ENCODE measurements at regions not wholly inside any gene's neighbourhood (a gene's known extent, or its start where the extent isn't known, plus 50 kb on each side); places are given as distances from the start of the nearest gene placed in this dataset.

GRCh38 chr3:151935446-151935845, 62.0 kb downstream of the SUCNR1 start:
- no peak overlapping the region for H3K4me3 ChIP-seq (ENCODE audit: low read depth in 1 of 3, low read length in 3 of 3)
- TF ChIP-seq REST (IDR thresholded peaks at IDR 0.05) = no peak
- TF ChIP-seq SP1 (IDR thresholded peaks at IDR 0.05) = no peak
- TF ChIP-seq RAD21 (IDR thresholded peaks at IDR 0.05) = no peak
- TF ChIP-seq HNF4G (IDR thresholded peaks at IDR 0.05) = no peak
- TF ChIP-seq FOXA1 (IDR thresholded peaks at IDR 0.05) = no peak
- H3K9ac ChIP-seq (ENCODE audit: low read depth in 1 of 2, low read length in 2 of 2) = no peak overlapping the region
- no peaks in the 10 kb centered on the region for H3K36me3 ChIP-seq (ENCODE audit: control insufficient read depth in 4 of 4, insufficient read depth in 3 of 4, low read depth in 1 of 4, low read length in 3 of 4)
- no peak for DNase-seq (ENCODE audit: low spot score)
- H3K27ac ChIP-seq (ENCODE audit: low read depth in 1 of 2, low read length in 2 of 2) = no peak overlapping the region
- 92% methylated on average over 4 of the region's 4 CpGs for WGBS
- H3K4me1 ChIP-seq (ENCODE audit: control insufficient read depth in 4 of 4, insufficient read depth in 4 of 4, low read length in 3 of 4) = no peaks in the 10 kb centered on the region
- no peaks in the 10 kb centered on the region for H3K9me3 ChIP-seq (ENCODE audit: control insufficient read depth in 4 of 4, low read length in 3 of 4)
- H3K27me3 ChIP-seq (ENCODE audit: control insufficient read depth in 4 of 4, insufficient read depth in 4 of 4, low read length in 3 of 4) = no peaks in the 10 kb centered on the region

GRCh38 chr3:151940481-151940880, 67.0 kb downstream of the SUCNR1 start:
- H3K27me3 ChIP-seq (ENCODE audit: control insufficient read depth in 4 of 4, insufficient read depth in 4 of 4, low read length in 3 of 4) = no peaks in the 10 kb centered on the region
- no peak for DNase-seq (ENCODE audit: low spot score)
- TF ChIP-seq TAF1 (conservative IDR thresholded peaks at IDR 0.05) (no peak), CTCF (IDR thresholded peaks at IDR 0.05; ENCODE audit: low read depth, low read length, missing input control) (no peak), ATF3 (IDR thresholded peaks at IDR 0.05) (no peak), FOXA2 (IDR thresholded peaks at IDR 0.05) (no peak), FOXA1 (IDR thresholded peaks at IDR 0.05) (no peak), ZBTB33 (IDR thresholded peaks at IDR 0.05) (no peak), JUND (IDR thresholded peaks at IDR 0.05) (no peak), NR2F2 (IDR thresholded peaks at IDR 0.05) (no peak), MAX (IDR thresholded peaks at IDR 0.05) (no peak), RXRA (IDR thresholded peaks at IDR 0.05) (no peak), GABPA (IDR thresholded peaks at IDR 0.05 in 1 of 2, conservative IDR thresholded peaks at IDR 0.05 in 1 of 2) (no peak)
- no peak overlapping the region for H3K9ac ChIP-seq (ENCODE audit: low read depth in 1 of 2, low read length in 2 of 2)
- H3K36me3 ChIP-seq (ENCODE audit: control insufficient read depth in 4 of 4, insufficient read depth in 3 of 4, low read depth in 1 of 4, low read length in 3 of 4) = no peaks in the 10 kb centered on the region
- no peak overlapping the region for H3K27ac ChIP-seq (ENCODE audit: low read depth in 1 of 2, low read length in 2 of 2)
- H3K4me3 ChIP-seq (ENCODE audit: low read depth in 1 of 3, low read length in 3 of 3) = no peak overlapping the region
- 96% methylated on average over 2 of the region's 2 CpGs for WGBS
- H3K9me3 ChIP-seq (ENCODE audit: control insufficient read depth in 4 of 4, low read length in 3 of 4) = no peaks in the 10 kb centered on the region
- H3K4me1 ChIP-seq (ENCODE audit: control insufficient read depth in 4 of 4, insufficient read depth in 4 of 4, low read length in 3 of 4) = no peaks in the 10 kb centered on the region
